Esophagus squamous epithelium (tissue), 4 donors: ENCODE measurements at regions not wholly inside any gene's neighbourhood (a gene's known extent, or its start where the extent isn't known, plus 50 kb on each side); places are given as distances from the start of the nearest gene placed in this dataset.

ENCODE experiments used
- POLR2A ChIP-seq, 4 donors: fragments of 450-650 bp; IDR thresholded peaks; one replicate each; pipeline ENCODE4 v1.6.1; 2017; ENCODE audit warnings: antibody characterized with exemption in 4 of 4, mild to moderate bottlenecking in 4 of 4, moderate library complexity in 3 of 4
- TF ChIP-seq, protein P1 (sequence below), 6 experiments: fragments of 450-650 bp in 4 of 6; fragments of 200-600 bp in 2 of 6; sonication (generic) in 2 of 6; IDR thresholded peaks; one replicate each; pipeline ENCODE4 v1.5.1; 2016 to 2019; ENCODE audit warnings: antibody characterized with exemption in 6 of 6, mild to moderate bottlenecking in 4 of 6, moderate library complexity in 4 of 6

DNA sequence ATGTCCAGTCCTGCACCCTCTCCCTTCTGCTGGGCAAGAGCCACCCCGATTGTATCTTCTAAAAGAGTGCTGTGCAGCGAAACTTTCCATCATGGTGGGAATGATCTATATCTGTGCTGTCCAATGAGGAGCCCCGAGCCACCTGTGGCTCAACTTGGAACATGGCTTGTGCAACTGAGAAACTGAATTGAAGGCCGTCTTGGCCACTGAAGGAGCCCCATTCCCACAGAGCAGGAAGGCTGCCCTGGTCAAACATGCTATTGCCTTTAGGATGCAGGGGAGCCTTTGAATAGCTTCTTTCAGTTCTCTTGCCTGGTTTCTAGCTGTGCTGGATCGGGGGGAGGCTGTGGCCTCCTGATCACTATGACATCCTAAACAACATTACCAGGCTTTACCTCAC, 427.6 kb downstream of the SETD4 start:
- TF ChIP-seq, protein P1, sequence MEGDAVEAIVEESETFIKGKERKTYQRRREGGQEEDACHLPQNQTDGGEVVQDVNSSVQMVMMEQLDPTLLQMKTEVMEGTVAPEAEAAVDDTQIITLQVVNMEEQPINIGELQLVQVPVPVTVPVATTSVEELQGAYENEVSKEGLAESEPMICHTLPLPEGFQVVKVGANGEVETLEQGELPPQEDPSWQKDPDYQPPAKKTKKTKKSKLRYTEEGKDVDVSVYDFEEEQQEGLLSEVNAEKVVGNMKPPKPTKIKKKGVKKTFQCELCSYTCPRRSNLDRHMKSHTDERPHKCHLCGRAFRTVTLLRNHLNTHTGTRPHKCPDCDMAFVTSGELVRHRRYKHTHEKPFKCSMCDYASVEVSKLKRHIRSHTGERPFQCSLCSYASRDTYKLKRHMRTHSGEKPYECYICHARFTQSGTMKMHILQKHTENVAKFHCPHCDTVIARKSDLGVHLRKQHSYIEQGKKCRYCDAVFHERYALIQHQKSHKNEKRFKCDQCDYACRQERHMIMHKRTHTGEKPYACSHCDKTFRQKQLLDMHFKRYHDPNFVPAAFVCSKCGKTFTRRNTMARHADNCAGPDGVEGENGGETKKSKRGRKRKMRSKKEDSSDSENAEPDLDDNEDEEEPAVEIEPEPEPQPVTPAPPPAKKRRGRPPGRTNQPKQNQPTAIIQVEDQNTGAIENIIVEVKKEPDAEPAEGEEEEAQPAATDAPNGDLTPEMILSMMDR (IDR thresholded peaks at IDR 0.05), result no peak
- no peak for TF ChIP-seq POLR2A (IDR thresholded peaks at IDR 0.05)
